Keratinocyte (primary cell): ENCODE measurements at regions not wholly inside any gene's neighbourhood (a gene's known extent, or its start where the extent isn't known, plus 50 kb on each side); places are given as distances from the start of the nearest gene placed in this dataset.

ENCODE experiments used
- DNase-seq: peaks from one replicate; pipeline ENCODE4 v3.0.0-alpha.2; 2011; ENCODE audit warnings: low read depth, missing footprints, low spot score
- FAIRE-seq: peaks from 2 replicates; lab custom pipeline; 2011; peaks lifted over from hg19 to GRCh38; lab: Jason Lieb, UNC
- H2AFZ ChIP-seq: 2 replicates; pipeline ENCODE4 v1.6.0; 2012; ENCODE audit warnings: low read length, control low read depth, inconsistent platforms; ENCODE audit not compliant: control insufficient read depth
- H3K27ac ChIP-seq: 2 replicates; pipeline ENCODE4 v1.5.1; 2011; ENCODE audit warnings: low read length; ENCODE audit not compliant: control insufficient read depth, insufficient read depth
- H3K27me3 ChIP-seq: 3 replicates; pipeline ENCODE4 v1.6.0; 2011; ENCODE audit warnings: low read length; ENCODE audit not compliant: control insufficient read depth, insufficient read depth; ENCODE audit errors: extremely low read depth
- H3K36me3 ChIP-seq, 2 experiments: 2 replicates in 1 of 2; 3 replicates in 1 of 2; pipeline ENCODE4 v1.5.1; 2011; ENCODE audit warnings: low read length in 2 of 2, mild to moderate bottlenecking in 1 of 2; ENCODE audit not compliant: control insufficient read depth in 2 of 2, insufficient read depth in 2 of 2; ENCODE audit errors: extremely low read depth in 1 of 2
- H3K4me1 ChIP-seq: 3 replicates; pipeline ENCODE4 v1.5.1; 2011; ENCODE audit warnings: low read length; ENCODE audit not compliant: control insufficient read depth, insufficient read depth; ENCODE audit errors: extremely low read depth
- H3K4me2 ChIP-seq: 3 replicates; pipeline ENCODE4 v1.6.0; 2011; ENCODE audit warnings: low read depth, low read length; ENCODE audit not compliant: control insufficient read depth, insufficient read depth; ENCODE audit errors: extremely low read depth
- H3K4me3 ChIP-seq, 3 experiments: fragments of 200-600 bp in 1 of 3; sonication (generic) in 1 of 3; 2 replicates in 2 of 3; 3 replicates in 1 of 3; pipeline ENCODE4 v1.5.1; 2011 to 2016; ENCODE audit warnings: low read length in 3 of 3, mild to moderate bottlenecking in 3 of 3, control low read depth in 2 of 3, inconsistent platforms in 1 of 3, low read depth in 1 of 3, mixed read lengths in 1 of 3, mixed run types in 1 of 3, moderate library complexity in 1 of 3; ENCODE audit not compliant: control insufficient read depth in 2 of 3, insufficient read depth in 2 of 3; ENCODE audit errors: extremely low read depth in 1 of 3
- H3K79me2 ChIP-seq: 2 replicates; pipeline ENCODE4 v1.6.0; 2012; ENCODE audit warnings: low read length; ENCODE audit not compliant: control insufficient read depth, insufficient read depth
- H3K9ac ChIP-seq: 3 replicates; pipeline ENCODE4 v1.6.0; 2011; ENCODE audit warnings: low read length; ENCODE audit not compliant: control insufficient read depth, insufficient read depth; ENCODE audit errors: extremely low read depth
- H3K9me1 ChIP-seq: 3 replicates; pipeline ENCODE4 v1.6.0; 2011; ENCODE audit warnings: low read length; ENCODE audit not compliant: control insufficient read depth, insufficient read depth; ENCODE audit errors: extremely low read depth
- H3K9me3 ChIP-seq: 2 replicates; pipeline ENCODE4 v1.5.1; 2012; ENCODE audit warnings: low read depth, low read length; ENCODE audit not compliant: control insufficient read depth
- H4K20me1 ChIP-seq: 3 replicates; pipeline ENCODE4 v1.6.0; 2011; ENCODE audit warnings: low read length; ENCODE audit not compliant: control insufficient read depth, insufficient read depth; ENCODE audit errors: extremely low read depth
- CTCF ChIP-seq, 3 experiments: IDR thresholded peaks in 1 of 3; conservative IDR thresholded peaks in 1 of 3; optimal IDR thresholded peaks in 1 of 3; 2 replicates in 2 of 3; 3 replicates in 1 of 3; pipeline versions ENCODE3 to v1.5.1; 2011; ENCODE audit warnings: low read length in 3 of 3, mild to moderate bottlenecking in 3 of 3, moderate library complexity in 2 of 3, control low read depth in 1 of 3, inconsistent platforms in 1 of 3; ENCODE audit not compliant: insufficient read depth in 2 of 3; ENCODE audit errors: extremely low read depth in 1 of 3
- EZH2 ChIP-seq: IDR thresholded peaks from one replicate; pipeline ENCODE4 v1.6.1; 2012; ENCODE audit warnings: inconsistent platforms, mild to moderate bottlenecking, low read length, moderate library complexity
- dilution Hi-C: fragments of 300-500 bp; cut with MboI; formaldehyde crosslinking; loops from one replicate; pipeline ENCODE4 v1.7.0; 2020; ENCODE audit warnings: low sequenced_read_pairs; ENCODE audit not compliant: extremely low pct_ligation_motif_present

- Histone ChIP-seq H4K20me1 (no peaks in the 10 kb centered on the region), H2AFZ (no peak overlapping the region), H3K9ac (no peak overlapping the region), H3K4me1 (no peaks in the 10 kb centered on the region), H3K4me3 (no peak overlapping the region), H3K9me1 (no peaks in the 10 kb centered on the region), H3K4me2 (no peak overlapping the region), H3K79me2 (no peaks in the 10 kb centered on the region), H3K27ac (no peak overlapping the region), H3K9me3 (no peaks in the 10 kb centered on the region), H3K27me3 (peaks cover 8% of the 10 kb centered on the region), H3K36me3 (no peaks in the 10 kb centered on the region)
- no peak for DNase-seq
- FAIRE-seq: no peak
- dilution Hi-C loops: no loop called here
- no peak for TF ChIP-seq EZH2
- TF ChIP-seq CTCF (optimal IDR thresholded peaks at IDR 0.05 in 1 of 3, IDR thresholded peaks at IDR 0.05 in 1 of 3, conservative IDR thresholded peaks at IDR 0.05 in 1 of 3; ENCODE audit: extremely low read depth in 1 of 3, insufficient read depth in 2 of 3, low read length in 3 of 3): no peak
These were observed 163.6 kb upstream of the SMIM23 start for GRCh38 chr5:171622010-171622409.

- TF ChIP-seq CTCF (optimal IDR thresholded peaks at IDR 0.05 in 1 of 3, IDR thresholded peaks at IDR 0.05 in 1 of 3, conservative IDR thresholded peaks at IDR 0.05 in 1 of 3; ENCODE audit: extremely low read depth in 1 of 3, insufficient read depth in 2 of 3, low read length in 3 of 3): no peak
- no peak for TF ChIP-seq EZH2
- no peak for DNase-seq
- no peaks in the 10 kb centered on the region for H3K9me1 ChIP-seq
These were observed 162.5 kb upstream of the SMIM23 start for GRCh38 chr5:171623107-171623506.

More at GRCh38 chr5:171623107-171623506, 162.5 kb upstream of the SMIM23 start:
- no peak overlapping the region for H3K4me3 ChIP-seq
- H3K4me1 ChIP-seq: no peaks in the 10 kb centered on the region
- H3K9me3 ChIP-seq: no peaks in the 10 kb centered on the region
- no peak overlapping the region for H3K9ac ChIP-seq
- no peak overlapping the region for H3K27ac ChIP-seq
- no peaks in the 10 kb centered on the region for H3K36me3 ChIP-seq
- H3K79me2 ChIP-seq: no peaks in the 10 kb centered on the region
- dilution Hi-C loops: no loop called here
- no peak overlapping the region for H3K4me2 ChIP-seq
- FAIRE-seq: no peak
- H3K27me3 ChIP-seq: peaks cover 11% of the 10 kb centered on the region
- H4K20me1 ChIP-seq: no peaks in the 10 kb centered on the region
- H2AFZ ChIP-seq: no peak overlapping the region
